ENCODE measurements at regions not wholly inside any gene's neighbourhood (a gene's known extent, or its start where the extent isn't known, plus 50 kb on each side); places are given as distances from the start of the nearest gene placed in this dataset.

- Histone ChIP-seq H3K27ac (ENCODE audit: low read length) (no peak overlapping the region), H3K4me3 (ENCODE audit: low read depth in 2 of 2, low read length in 2 of 2) (no peak overlapping the region), H3K4me1 (ENCODE audit: control insufficient read depth, insufficient read depth, low read length) (no peaks in the 10 kb centered on the region), H3K27me3 (ENCODE audit: control insufficient read depth, insufficient read depth, low read length) (0 out of 2 replicates have a peak, but pooled peaks cover 2% of the 10 kb centered on the region), H3K36me3 (ENCODE audit: control insufficient read depth, insufficient read depth, low read length) (no peaks in the 10 kb centered on the region), H3K9me3 (ENCODE audit: control insufficient read depth, insufficient read depth, low read depth, low read length) (no peaks in the 10 kb centered on the region)
- ATAC-seq = no peak
- DNase-seq (ENCODE audit: low read depth, low spot score) = no peak
- no peak for TF ChIP-seq REST (IDR thresholded peaks at IDR 0.05; ENCODE audit: insufficient read depth in 1 of 2, low read depth in 2 of 2, low read length in 1 of 2)
- no peak for TF ChIP-seq CTCF (IDR thresholded peaks at IDR 0.05)
- TF ChIP-seq POLR2AphosphoS5 (IDR thresholded peaks at IDR 0.05; ENCODE audit: low read depth, low read length) = no peak
- no peak for TF ChIP-seq TCF7L2 (IDR thresholded peaks at IDR 0.05; ENCODE audit: low read depth, low read length)
- no peak for TF ChIP-seq SIN3A (IDR thresholded peaks at IDR 0.05; ENCODE audit: borderline replicate concordance, insufficient read depth, low read depth, low read length)
- POLR2A ChIA-PET = no interaction called here
- in situ Hi-C loops (cut with HindIII; ENCODE audit: low pct_unique_long_range_greater_than_20kb, low sequenced_read_pairs) = no loop called here
- CTCF ChIA-PET = no interaction called here
- intact Hi-C loops (cut with micrococcal nuclease; ENCODE audit: unreplicated experiment) = no loop called here
- BruUV-seq (replicated peaks) = no TSS peak
These were observed 212.5 kb upstream of the CNR1 start for GRCh38 chr6:88378639-88379038.

GRCh38 chr6:88377976-88378568, 211.9 kb upstream of the CNR1 start:
- Histone ChIP-seq H3K4me1 (ENCODE audit: control insufficient read depth, insufficient read depth, low read length) (no peaks in the 10 kb centered on the region), H3K9me3 (ENCODE audit: control insufficient read depth, insufficient read depth, low read depth, low read length) (no peaks in the 10 kb centered on the region), H3K4me3 (ENCODE audit: low read depth in 2 of 2, low read length in 2 of 2) (no peak overlapping the region), H3K27ac (ENCODE audit: low read length) (no peak overlapping the region), H3K27me3 (ENCODE audit: control insufficient read depth, insufficient read depth, low read length) (0 out of 2 replicates have a peak, but pooled peaks cover 2% of the 10 kb centered on the region), H3K36me3 (ENCODE audit: control insufficient read depth, insufficient read depth, low read length) (no peaks in the 10 kb centered on the region)
- intact Hi-C loops (cut with micrococcal nuclease; ENCODE audit: unreplicated experiment) = no loop called here
- ATAC-seq (no peak), DNase-seq (ENCODE audit: low read depth, low spot score) (no peak)
- in situ Hi-C loops (cut with HindIII; ENCODE audit: low pct_unique_long_range_greater_than_20kb, low sequenced_read_pairs) = no loop called here
- TF ChIP-seq REST (IDR thresholded peaks at IDR 0.05; ENCODE audit: insufficient read depth in 1 of 2, low read depth in 2 of 2, low read length in 1 of 2) (no peak), TCF7L2 (IDR thresholded peaks at IDR 0.05; ENCODE audit: low read depth, low read length) (no peak), SIN3A (IDR thresholded peaks at IDR 0.05; ENCODE audit: borderline replicate concordance, insufficient read depth, low read depth, low read length) (no peak), CTCF (IDR thresholded peaks at IDR 0.05) (no peak), POLR2AphosphoS5 (IDR thresholded peaks at IDR 0.05; ENCODE audit: low read depth, low read length) (no peak)
- CTCF ChIA-PET = no interaction called here
- POLR2A ChIA-PET = no interaction called here
- no TSS peak for BruUV-seq (replicated peaks)
